SK-N-SH treated with all-trans-retinoic acid at 6 μM for 48 hours (cell line): ENCODE measurements at regions not wholly inside any gene's neighbourhood (a gene's known extent, or its start where the extent isn't known, plus 50 kb on each side); places are given as distances from the start of the nearest gene placed in this dataset.

Experiments used
- ATAC-seq: fragments of 200-7000 bp; cut with Tn5 transposase; 3 replicates; pipeline ENCODE4 v1.9.1; 2020; ENCODE audit warnings: mild to moderate bottlenecking, moderate library complexity
- ARNTL ChIP-seq: fragments of 450-650 bp; formaldehyde crosslinking; IDR thresholded peaks from 2 replicates; pipeline ENCODE4 v1.5.0; 2020; ENCODE audit warnings: low read depth, mild to moderate bottlenecking, moderate library complexity, borderline replicate concordance
- BACH2 ChIP-seq: fragments of 250-450 bp; sonication (Bioruptor Pico); IDR thresholded peaks from 2 replicates; pipeline ENCODE4 v1.9.0; 2021; ENCODE audit warnings: mild to moderate bottlenecking, borderline replicate concordance
- CSDC2 ChIP-seq: fragments of 250-450 bp; sonication (Bioruptor Pico); IDR thresholded peaks from 2 replicates; pipeline ENCODE4 v1.5.0; 2020; ENCODE audit warnings: mild to moderate bottlenecking, moderate library complexity
- ESRRG ChIP-seq: fragments of 250-450 bp; sonication (Bioruptor Pico); IDR thresholded peaks from 2 replicates; pipeline ENCODE4 v1.6.1; 2021; ENCODE audit warnings: mild to moderate bottlenecking
- GLIS3 ChIP-seq: fragments of 250-450 bp; sonication (Bioruptor Pico); IDR thresholded peaks from 2 replicates; pipeline ENCODE4 v1.5.0; 2020; ENCODE audit warnings: mild to moderate bottlenecking, moderate library complexity
- ISL1 ChIP-seq: fragments of 250-450 bp; sonication (Bioruptor Pico); IDR thresholded peaks from 2 replicates; pipeline ENCODE4 v2.1.2; 2022; ENCODE audit warnings: mild to moderate bottlenecking, moderate library complexity
- OSR1 ChIP-seq: fragments of 250-450 bp; sonication (Bioruptor Pico); IDR thresholded peaks from 2 replicates; pipeline ENCODE4 v1.8.0; 2022; ENCODE audit warnings: moderate library complexity, mild to moderate bottlenecking, inconsistent platforms
- PATZ1 ChIP-seq: fragments of 250-450 bp; sonication (Bioruptor Pico); IDR thresholded peaks from 2 replicates; pipeline ENCODE4 v1.8.0; 2020; ENCODE audit warnings: mild to moderate bottlenecking, moderate library complexity, borderline replicate concordance
- PPARA ChIP-seq: fragments of 250-450 bp; sonication (Bioruptor Pico); IDR thresholded peaks from 2 replicates; pipeline ENCODE4 v1.5.0; 2020; ENCODE audit warnings: mild to moderate bottlenecking, borderline replicate concordance
- RARB ChIP-seq: fragments of 250-450 bp; sonication (Bioruptor Pico); IDR thresholded peaks from 2 replicates; pipeline ENCODE4 v1.8.0; 2021; ENCODE audit warnings: mild to moderate bottlenecking, moderate library complexity
- SNAI2 ChIP-seq: fragments of 250-450 bp; sonication (Bioruptor Pico); IDR thresholded peaks from 2 replicates; pipeline ENCODE4 v1.5.0; 2020; ENCODE audit warnings: mild to moderate bottlenecking, moderate library complexity
- TCF4 ChIP-seq: fragments of 250-450 bp; sonication (Bioruptor Pico); IDR thresholded peaks from 2 replicates; pipeline ENCODE4 v1.8.0; 2021; ENCODE audit warnings: mild to moderate bottlenecking, moderate library complexity, borderline replicate concordance
- TOX ChIP-seq: fragments of 250-450 bp; sonication (Bioruptor Pico); IDR thresholded peaks from 2 replicates; pipeline ENCODE4 v1.8.0; 2021; ENCODE audit warnings: mild to moderate bottlenecking, moderate library complexity, borderline replicate concordance
- ZC3H10 ChIP-seq: fragments of 250-450 bp; sonication (Bioruptor Pico); IDR thresholded peaks from 2 replicates; pipeline ENCODE4 v1.5.1; 2021; ENCODE audit warnings: mild to moderate bottlenecking, moderate library complexity
- ZFP3 ChIP-seq: fragments of 250-450 bp; sonication (Bioruptor Pico); IDR thresholded peaks from 2 replicates; pipeline ENCODE4 v1.5.0; 2020; ENCODE audit warnings: mild to moderate bottlenecking, moderate library complexity
- ZFP30 ChIP-seq: fragments of 450-650 bp; formaldehyde crosslinking; IDR thresholded peaks from 2 replicates; pipeline ENCODE4 v1.5.0; 2022; ENCODE audit warnings: mild to moderate bottlenecking, moderate library complexity
- ZNF70 ChIP-seq: fragments of 450-650 bp; formaldehyde crosslinking; IDR thresholded peaks from 2 replicates; pipeline ENCODE4 v1.5.0; 2020; ENCODE audit warnings: mild to moderate bottlenecking, moderate library complexity
- ZNF8 ChIP-seq: fragments of 450-650 bp; formaldehyde crosslinking; IDR thresholded peaks from 2 replicates; pipeline ENCODE4 v1.5.0; 2020; ENCODE audit warnings: mild to moderate bottlenecking, moderate library complexity
- TF ChIP-seq, protein P1 (sequence below): fragments of 250-450 bp; sonication (Bioruptor Pico); IDR thresholded peaks from 2 replicates; pipeline ENCODE4 v1.5.1; 2021; ENCODE audit warnings: mild to moderate bottlenecking, moderate library complexity
- TF ChIP-seq, protein P2 (sequence below): fragments of 250-450 bp; sonication (Bioruptor Pico); IDR thresholded peaks from 2 replicates; pipeline ENCODE4 v1.5.1; 2020; ENCODE audit warnings: low read depth, mild to moderate bottlenecking, moderate library complexity
- TF ChIP-seq, protein P3 (sequence below): fragments of 250-450 bp; sonication (Bioruptor Pico); IDR thresholded peaks from 2 replicates; pipeline ENCODE4 v1.5.0; 2020; ENCODE audit warnings: mild to moderate bottlenecking, moderate library complexity
- TF ChIP-seq, protein P4 (sequence below): fragments of 250-450 bp; sonication (Bioruptor Pico); IDR thresholded peaks from 2 replicates; pipeline ENCODE4 v1.8.0; 2021; ENCODE audit warnings: low read depth, mild to moderate bottlenecking, moderate library complexity, borderline replicate concordance

GRCh38 chr3:182138393-182138792 is 426.7 kb downstream of the SOX2 start:
- no peak for ATAC-seq
- TF ChIP-seq, protein P1, sequence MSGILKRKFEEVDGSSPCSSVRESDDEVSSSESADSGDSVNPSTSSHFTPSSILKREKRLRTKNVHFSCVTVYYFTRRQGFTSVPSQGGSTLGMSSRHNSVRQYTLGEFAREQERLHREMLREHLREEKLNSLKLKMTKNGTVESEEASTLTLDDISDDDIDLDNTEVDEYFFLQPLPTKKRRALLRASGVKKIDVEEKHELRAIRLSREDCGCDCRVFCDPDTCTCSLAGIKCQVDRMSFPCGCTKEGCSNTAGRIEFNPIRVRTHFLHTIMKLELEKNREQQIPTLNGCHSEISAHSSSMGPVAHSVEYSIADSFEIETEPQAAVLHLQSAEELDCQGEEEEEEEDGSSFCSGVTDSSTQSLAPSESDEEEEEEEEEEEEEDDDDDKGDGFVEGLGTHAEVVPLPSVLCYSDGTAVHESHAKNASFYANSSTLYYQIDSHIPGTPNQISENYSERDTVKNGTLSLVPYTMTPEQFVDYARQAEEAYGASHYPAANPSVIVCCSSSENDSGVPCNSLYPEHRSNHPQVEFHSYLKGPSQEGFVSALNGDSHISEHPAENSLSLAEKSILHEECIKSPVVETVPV (CRISPR knock-in tag) = no peak
- no peak for TF ChIP-seq ZC3H10
- no peak for TF ChIP-seq ARNTL (CRISPR knock-in tag)
- no peak for TF ChIP-seq ZFP30 (CRISPR knock-in tag)
- no peak for TF ChIP-seq SNAI2 (CRISPR knock-in tag)

GRCh38 chr3:182139627-182140357 is 428.1 kb downstream of the SOX2 start:
- no peak for TF ChIP-seq TOX (CRISPR knock-in tag)
- no peak for TF ChIP-seq ZFP30 (CRISPR knock-in tag)
- no peak for TF ChIP-seq CSDC2 (CRISPR knock-in tag)
- TF ChIP-seq TCF4 = no peak
- TF ChIP-seq, protein P2, sequence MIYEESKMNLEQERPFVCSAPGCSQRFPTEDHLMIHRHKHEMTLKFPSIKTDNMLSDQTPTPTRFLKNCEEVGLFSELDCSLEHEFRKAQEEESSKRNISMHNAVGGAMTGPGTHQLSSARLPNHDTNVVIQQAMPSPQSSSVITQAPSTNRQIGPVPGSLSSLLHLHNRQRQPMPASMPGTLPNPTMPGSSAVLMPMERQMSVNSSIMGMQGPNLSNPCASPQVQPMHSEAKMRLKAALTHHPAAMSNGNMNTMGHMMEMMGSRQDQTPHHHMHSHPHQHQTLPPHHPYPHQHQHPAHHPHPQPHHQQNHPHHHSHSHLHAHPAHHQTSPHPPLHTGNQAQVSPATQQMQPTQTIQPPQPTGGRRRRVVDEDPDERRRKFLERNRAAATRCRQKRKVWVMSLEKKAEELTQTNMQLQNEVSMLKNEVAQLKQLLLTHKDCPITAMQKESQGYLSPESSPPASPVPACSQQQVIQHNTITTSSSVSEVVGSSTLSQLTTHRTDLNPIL = no peak
- TF ChIP-seq SNAI2 (CRISPR knock-in tag) = no peak
- no peak for TF ChIP-seq BACH2 (CRISPR knock-in tag)
- TF ChIP-seq, protein P1 (CRISPR knock-in tag) = no peak
- TF ChIP-seq ZC3H10 = no peak
- no peak for TF ChIP-seq OSR1 (CRISPR knock-in tag)
- no peak for TF ChIP-seq ZFP3

GRCh38 chr3:182142928-182143327 is 431.2 kb downstream of the SOX2 start:
- no peak for ATAC-seq
- TF ChIP-seq ZFP3 = no peak
- TF ChIP-seq, protein P3, sequence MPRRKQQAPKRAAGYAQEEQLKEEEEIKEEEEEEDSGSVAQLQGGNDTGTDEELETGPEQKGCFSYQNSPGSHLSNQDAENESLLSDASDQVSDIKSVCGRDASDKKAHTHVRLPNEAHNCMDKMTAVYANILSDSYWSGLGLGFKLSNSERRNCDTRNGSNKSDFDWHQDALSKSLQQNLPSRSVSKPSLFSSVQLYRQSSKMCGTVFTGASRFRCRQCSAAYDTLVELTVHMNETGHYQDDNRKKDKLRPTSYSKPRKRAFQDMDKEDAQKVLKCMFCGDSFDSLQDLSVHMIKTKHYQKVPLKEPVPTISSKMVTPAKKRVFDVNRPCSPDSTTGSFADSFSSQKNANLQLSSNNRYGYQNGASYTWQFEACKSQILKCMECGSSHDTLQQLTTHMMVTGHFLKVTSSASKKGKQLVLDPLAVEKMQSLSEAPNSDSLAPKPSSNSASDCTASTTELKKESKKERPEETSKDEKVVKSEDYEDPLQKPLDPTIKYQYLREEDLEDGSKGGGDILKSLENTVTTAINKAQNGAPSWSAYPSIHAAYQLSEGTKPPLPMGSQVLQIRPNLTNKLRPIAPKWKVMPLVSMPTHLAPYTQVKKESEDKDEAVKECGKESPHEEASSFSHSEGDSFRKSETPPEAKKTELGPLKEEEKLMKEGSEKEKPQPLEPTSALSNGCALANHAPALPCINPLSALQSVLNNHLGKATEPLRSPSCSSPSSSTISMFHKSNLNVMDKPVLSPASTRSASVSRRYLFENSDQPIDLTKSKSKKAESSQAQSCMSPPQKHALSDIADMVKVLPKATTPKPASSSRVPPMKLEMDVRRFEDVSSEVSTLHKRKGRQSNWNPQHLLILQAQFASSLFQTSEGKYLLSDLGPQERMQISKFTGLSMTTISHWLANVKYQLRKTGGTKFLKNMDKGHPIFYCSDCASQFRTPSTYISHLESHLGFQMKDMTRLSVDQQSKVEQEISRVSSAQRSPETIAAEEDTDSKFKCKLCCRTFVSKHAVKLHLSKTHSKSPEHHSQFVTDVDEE (CRISPR knock-in tag) = no peak
- TF ChIP-seq GLIS3 (CRISPR knock-in tag) = no peak
- no peak for TF ChIP-seq TCF4
- no peak for TF ChIP-seq ZC3H10
- no peak for TF ChIP-seq BACH2 (CRISPR knock-in tag)
- no peak for TF ChIP-seq ESRRG (CRISPR knock-in tag)
- TF ChIP-seq ZNF70 (CRISPR knock-in tag) = no peak
- TF ChIP-seq PATZ1 (CRISPR knock-in tag) = no peak
- no peak for TF ChIP-seq PPARA (CRISPR knock-in tag)
- TF ChIP-seq ZNF8 = no peak
- TF ChIP-seq, protein P1 (CRISPR knock-in tag) = no peak
- TF ChIP-seq, protein P2 = no peak
- no peak for TF ChIP-seq ARNTL (CRISPR knock-in tag)
- no peak for TF ChIP-seq TOX (CRISPR knock-in tag)
- no peak for TF ChIP-seq RARB (CRISPR knock-in tag)
- TF ChIP-seq, protein P4, sequence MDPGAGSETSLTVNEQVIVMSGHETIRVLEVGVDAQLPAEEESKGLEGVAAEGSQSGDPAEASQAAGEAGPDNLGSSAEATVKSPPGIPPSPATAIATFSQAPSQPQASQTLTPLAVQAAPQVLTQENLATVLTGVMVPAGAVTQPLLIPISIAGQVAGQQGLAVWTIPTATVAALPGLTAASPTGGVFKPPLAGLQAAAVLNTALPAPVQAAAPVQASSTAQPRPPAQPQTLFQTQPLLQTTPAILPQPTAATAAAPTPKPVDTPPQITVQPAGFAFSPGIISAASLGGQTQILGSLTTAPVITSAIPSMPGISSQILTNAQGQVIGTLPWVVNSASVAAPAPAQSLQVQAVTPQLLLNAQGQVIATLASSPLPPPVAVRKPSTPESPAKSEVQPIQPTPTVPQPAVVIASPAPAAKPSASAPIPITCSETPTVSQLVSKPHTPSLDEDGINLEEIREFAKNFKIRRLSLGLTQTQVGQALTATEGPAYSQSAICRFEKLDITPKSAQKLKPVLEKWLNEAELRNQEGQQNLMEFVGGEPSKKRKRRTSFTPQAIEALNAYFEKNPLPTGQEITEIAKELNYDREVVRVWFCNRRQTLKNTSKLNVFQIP = no peak
- no peak for TF ChIP-seq ISL1 (CRISPR knock-in tag)
- TF ChIP-seq SNAI2 (CRISPR knock-in tag) = no peak
- TF ChIP-seq OSR1 (CRISPR knock-in tag) = no peak

More at GRCh38 chr3:182139627-182140357, 428.1 kb downstream of the SOX2 start:
- ATAC-seq = no peak
